ENCODE measurements at regions not wholly inside any gene's neighbourhood (a gene's known extent, or its start where the extent isn't known, plus 50 kb on each side); places are given as distances from the start of the nearest gene placed in this dataset.
"Not testable (repeated sequence)": the region's sequence is repeated elsewhere in the genome, so short reads cannot be mapped to it uniquely, and the experiment has no call there.

- DNase-seq (ENCODE audit: low spot score) (no peak), ATAC-seq (ENCODE audit: low FRiP score) (no peak)
- no peak for TF ChIP-seq CTCF (IDR thresholded peaks at IDR 0.05)
Observed at GRCh38 chr3:182521339-182521738, 272.0 kb upstream of the ATP11B start.

GRCh38 chr3:182523424-182523823 lies 269.9 kb upstream of the ATP11B start:
- ATAC-seq (ENCODE audit: low FRiP score); DNase-seq (ENCODE audit: low spot score): not testable (repeated sequence)

DNA sequence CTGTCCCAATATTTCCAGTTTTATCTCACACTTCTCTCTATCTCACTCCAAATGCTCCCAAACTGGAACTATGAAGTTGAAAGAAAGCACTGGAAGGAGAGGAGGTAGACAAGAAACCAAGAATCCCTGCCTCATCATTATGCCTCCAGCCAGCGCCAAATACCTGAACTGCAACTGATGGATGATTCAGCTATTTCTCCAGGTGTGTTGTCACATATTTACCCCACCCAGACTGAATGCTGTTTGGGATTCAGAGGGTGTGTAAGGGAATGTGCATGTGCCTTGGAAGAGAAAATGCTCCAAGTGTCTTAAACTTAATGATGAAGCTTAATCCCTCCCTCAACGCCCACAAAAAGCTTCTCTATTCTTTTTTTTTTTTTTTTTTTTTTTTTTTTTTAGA lies 269.5 kb upstream of the ATP11B start:
- TF ChIP-seq CTCF (IDR thresholded peaks at IDR 0.05), result no peak
- no peak for DNase-seq (ENCODE audit: low spot score)
- ATAC-seq (ENCODE audit: low FRiP score), result no peak

DNA sequence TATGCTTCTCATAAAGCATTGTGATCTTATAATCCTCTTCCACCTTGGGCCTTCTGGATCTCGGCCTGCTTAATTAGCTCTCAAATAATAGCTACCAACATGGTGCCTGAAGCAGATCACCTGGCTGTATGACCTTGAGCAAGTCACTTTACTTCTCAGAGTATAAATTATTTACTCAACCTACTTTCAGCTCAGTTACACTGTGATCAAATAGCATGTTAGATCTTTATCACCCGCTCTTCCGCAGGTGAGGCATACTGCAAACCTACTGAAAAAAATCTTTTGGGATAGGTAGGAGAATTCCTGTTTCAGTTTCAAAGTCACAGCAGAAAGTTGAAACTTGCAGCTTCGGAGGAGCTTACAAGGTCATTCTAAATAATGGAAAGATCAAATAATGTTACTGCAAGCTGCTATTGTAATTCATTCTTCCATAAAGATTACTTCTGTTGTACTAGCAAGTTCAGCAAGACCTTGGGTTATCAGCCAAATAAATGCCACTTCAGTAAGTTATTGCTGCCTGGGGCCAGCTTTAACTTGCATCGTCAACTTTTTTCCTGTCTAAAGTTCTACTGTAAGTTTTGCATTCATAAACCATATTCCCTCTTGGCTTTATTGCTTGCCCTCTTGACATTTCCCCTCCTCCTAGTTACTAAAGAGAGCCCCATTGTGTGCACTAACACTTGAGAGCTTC lies 268.4 kb upstream of the ATP11B start:
- DNase-seq (ENCODE audit: low spot score) (no peak), ATAC-seq (ENCODE audit: low FRiP score) (no peak)
- TF ChIP-seq CTCF (IDR thresholded peaks at IDR 0.05), result no peak

DNA sequence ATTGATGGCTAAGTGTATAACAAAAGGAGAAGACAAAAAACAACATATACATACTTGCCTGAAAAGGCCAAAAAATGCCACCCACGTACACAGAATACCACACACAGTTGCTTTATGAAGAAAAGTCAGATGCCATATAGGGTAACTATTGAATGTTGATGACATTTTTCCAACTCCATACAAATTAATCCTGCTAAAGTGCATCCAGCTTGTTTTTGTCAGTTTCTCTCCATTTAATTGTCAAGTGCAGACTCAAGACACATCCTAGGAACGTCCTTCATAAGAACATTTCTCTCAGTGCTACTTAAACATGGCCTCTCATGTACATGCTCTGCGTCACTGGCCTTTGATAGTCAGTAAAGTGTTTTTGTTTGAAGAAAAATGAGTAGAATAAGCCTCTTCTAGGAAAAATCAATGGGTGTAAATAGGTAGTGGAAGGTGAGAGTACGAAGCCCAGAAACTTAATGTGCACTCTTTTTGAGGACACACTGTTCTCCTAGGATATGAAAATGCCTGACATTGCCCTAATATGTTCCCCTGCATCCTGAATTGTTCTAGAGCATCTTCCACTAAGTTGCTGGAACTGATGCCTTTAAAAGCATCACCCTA lies 267.4 kb upstream of the ATP11B start:
- TF ChIP-seq CTCF (IDR thresholded peaks at IDR 0.05), result no peak
- no peak for ATAC-seq (ENCODE audit: low FRiP score)
- no peak for DNase-seq (ENCODE audit: low spot score)

DNA sequence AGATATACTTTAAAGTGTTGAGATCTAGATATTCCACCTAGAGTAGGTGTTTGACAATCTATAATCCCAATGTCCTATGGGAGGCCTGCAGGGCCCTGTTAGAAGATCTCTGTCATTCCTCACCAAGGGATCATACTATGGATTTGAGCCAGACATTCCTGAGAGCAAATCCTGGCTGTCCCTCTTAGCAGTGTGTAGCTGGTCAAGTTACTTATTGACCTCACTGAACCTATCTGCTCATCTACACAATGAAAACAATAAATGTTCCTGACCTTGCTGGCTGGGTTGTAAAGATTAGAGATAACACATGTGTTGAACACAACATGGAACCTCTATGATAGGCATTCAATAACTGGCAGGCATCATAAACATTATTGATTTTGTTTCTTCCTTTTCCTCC lies 265.6 kb upstream of the ATP11B start:
- ATAC-seq (ENCODE audit: low FRiP score), result no peak
- no peak for TF ChIP-seq CTCF (IDR thresholded peaks at IDR 0.05)
- DNase-seq (ENCODE audit: low spot score), result no peak

DNA sequence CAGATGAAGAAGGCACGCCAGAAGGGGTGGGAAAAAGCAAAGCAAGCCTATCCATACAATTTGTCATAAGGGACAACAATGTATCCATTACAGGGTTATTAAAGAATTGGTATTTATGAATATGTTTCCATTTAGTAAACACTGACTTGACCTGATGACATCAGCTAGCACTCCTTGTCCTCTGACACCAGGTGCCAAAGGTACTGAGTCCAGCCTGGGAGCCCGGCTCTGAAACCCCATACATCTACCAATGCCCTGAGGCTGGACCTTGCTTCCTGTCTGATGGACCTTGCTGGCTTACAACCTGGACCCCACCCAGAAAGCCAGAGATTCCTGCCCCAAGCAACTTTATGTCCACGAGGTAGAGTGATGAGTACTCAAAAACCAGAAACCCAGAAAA lies 263.0 kb upstream of the ATP11B start:
- ATAC-seq (ENCODE audit: low FRiP score) (no peak), DNase-seq (ENCODE audit: low spot score) (no peak)
- no peak for TF ChIP-seq CTCF (IDR thresholded peaks at IDR 0.05)
